GM12874 (cell line): ENCODE measurements at regions not wholly inside any gene's neighbourhood (a gene's known extent, or its start where the extent isn't known, plus 50 kb on each side); places are given as distances from the start of the nearest gene placed in this dataset.

Experiments
- CTCF ChIP-seq: IDR thresholded peaks from 2 replicates; pipeline ENCODE4 v1.5.1; 2011; ENCODE audit warnings: low read depth, mild to moderate bottlenecking, control low read depth, low read length, moderate library complexity; ENCODE audit not compliant: insufficient read depth

- TF ChIP-seq CTCF: no peak
These were observed 122.2 kb upstream of the SORCS3 start for GRCh38 chr10:104518891-104519290.

GRCh38 chr10:104520653-104521052 lies 120.4 kb upstream of the SORCS3 start:
- TF ChIP-seq CTCF: no peak

- TF ChIP-seq CTCF: no peak
These were observed 119.0 kb upstream of the SORCS3 start for GRCh38 chr10:104521901-104522694.

GRCh38 chr10:104526188-104526587 lies 114.9 kb upstream of the SORCS3 start:
- no peak for TF ChIP-seq CTCF

GRCh38 chr10:104527013-104527412 lies 114.1 kb upstream of the SORCS3 start:
- no peak for TF ChIP-seq CTCF

- no peak for TF ChIP-seq CTCF
These were observed 100.9 kb upstream of the SORCS3 start for GRCh38 chr10:104540181-104540580.

GRCh38 chr10:104541820-104542219 lies 99.3 kb upstream of the SORCS3 start:
- no peak for TF ChIP-seq CTCF

- TF ChIP-seq CTCF: no peak
These were observed 94.8 kb upstream of the SORCS3 start for GRCh38 chr10:104546336-104546735.
